GM03348 (cell line): ENCODE measurements at regions not wholly inside any gene's neighbourhood (a gene's known extent, or its start where the extent isn't known, plus 50 kb on each side); places are given as distances from the start of the nearest gene placed in this dataset.

Experiments used
- DNase-seq: peaks from one replicate; pipeline ENCODE4 v3.0.0; 2012; ENCODE audit warnings: low spot score

- no peak for DNase-seq
These were observed 88.2 kb upstream of the NAA20 start for GRCh38 chr20:19929012-19929360.

- DNase-seq, result no peak
These were observed 87.5 kb upstream of the NAA20 start for GRCh38 chr20:19929481-19930145.

GRCh38 chr20:19930426-19930825 is 86.7 kb upstream of the NAA20 start:
- DNase-seq, result no peak

GRCh38 chr20:19932170-19932667 is 84.9 kb upstream of the NAA20 start:
- DNase-seq, result peak; percentile 83

- no peak for DNase-seq
These were observed 82.2 kb upstream of the NAA20 start for GRCh38 chr20:19934792-19935491.

- no peak for DNase-seq
These were observed 81.3 kb upstream of the NAA20 start for GRCh38 chr20:19935842-19936241.

- no peak for DNase-seq
These were observed 80.5 kb upstream of the NAA20 start for GRCh38 chr20:19936466-19937200.

- DNase-seq, result no peak
These were observed 79.9 kb upstream of the NAA20 start for GRCh38 chr20:19937218-19937617.

GRCh38 chr20:19937651-19938420 is 79.3 kb upstream of the NAA20 start:
- no peak for DNase-seq

- no peak for DNase-seq
These were observed 78.6 kb upstream of the NAA20 start for GRCh38 chr20:19938421-19939090.

GRCh38 chr20:19940988-19941460 is 76.1 kb upstream of the NAA20 start:
- DNase-seq, result no peak

GRCh38 chr20:19942611-19943010 is 74.6 kb upstream of the NAA20 start:
- DNase-seq, result no peak

- DNase-seq, result no peak
These were observed 74.1 kb upstream of the NAA20 start for GRCh38 chr20:19943061-19943521.

GRCh38 chr20:19944772-19945459 is 72.2 kb upstream of the NAA20 start:
- peak; percentile 22 for DNase-seq

GRCh38 chr20:19945732-19946670 is 71.2 kb upstream of the NAA20 start:
- DNase-seq, result no peak

GRCh38 chr20:19947611-19948264 is 69.4 kb upstream of the NAA20 start:
- DNase-seq, result no peak

GRCh38 chr20:19949195-19949867 is 67.8 kb upstream of the NAA20 start:
- no peak for DNase-seq

GRCh38 chr20:19950042-19950441 is 67.1 kb upstream of the NAA20 start:
- DNase-seq, result no peak

- DNase-seq, result no peak
These were observed 64.8 kb upstream of the NAA20 start for GRCh38 chr20:19952392-19952791.
